A673 (cell line): ENCODE measurements at regions not wholly inside any gene's neighbourhood (a gene's known extent, or its start where the extent isn't known, plus 50 kb on each side); places are given as distances from the start of the nearest gene placed in this dataset.

Experiments used
- CTCF ChIP-seq: fragments of 300-800, 200-600 bp; sonication (generic); conservative IDR thresholded peaks from 2 replicates; pipeline ENCODE4 v1.5.1; 2017; ENCODE audit warnings: low read depth, mild to moderate bottlenecking, antibody characterized with exemption, low read length, moderate library complexity, mixed read lengths
- EZH2 ChIP-seq: fragments of 200-600 bp; sonication (generic); IDR thresholded peaks from 2 replicates; pipeline ENCODE4 v1.6.1; 2017; ENCODE audit warnings: borderline replicate concordance, low read depth, mild to moderate bottlenecking, mixed read lengths, antibody characterized with exemption, low read length; ENCODE audit not compliant: poor library complexity, severe bottlenecking

GRCh38 chr2:819601-820000 is 131.0 kb upstream of the SNTG2 start:
- no peak for TF ChIP-seq CTCF
- TF ChIP-seq EZH2 = no peak
